ENCODE measurements at regions not wholly inside any gene's neighbourhood (a gene's known extent, or its start where the extent isn't known, plus 50 kb on each side); places are given as distances from the start of the nearest gene placed in this dataset.
"Not testable (repeated sequence)": the region's sequence is repeated elsewhere in the genome, so short reads cannot be mapped to it uniquely, and the experiment has no call there.

DNA sequence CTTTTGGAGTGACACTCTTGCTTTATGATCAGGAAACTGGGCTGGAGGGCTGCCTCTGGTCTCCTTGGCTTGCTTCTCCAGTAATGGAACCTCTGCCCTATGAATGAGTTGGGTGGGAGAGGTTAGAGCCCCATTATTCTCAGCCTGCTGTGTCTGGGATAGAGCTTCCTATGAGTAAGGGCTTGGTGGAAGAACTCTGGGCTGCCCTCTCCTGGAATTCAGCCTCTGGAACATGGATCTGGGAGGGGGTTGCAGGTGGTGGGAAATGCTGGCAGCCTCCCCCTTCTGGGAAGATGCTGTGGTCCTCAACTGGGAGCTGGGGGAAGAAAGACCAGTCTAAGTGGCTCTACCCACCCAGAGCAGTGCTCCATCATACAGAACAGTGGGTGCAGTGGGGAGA is 81.8 kb upstream of the SYN3 start:
- DNase-seq, result no peak

GRCh38 chr22:33138333-33138732 is 80.2 kb upstream of the SYN3 start:
- not testable (repeated sequence) for DNase-seq

DNA sequence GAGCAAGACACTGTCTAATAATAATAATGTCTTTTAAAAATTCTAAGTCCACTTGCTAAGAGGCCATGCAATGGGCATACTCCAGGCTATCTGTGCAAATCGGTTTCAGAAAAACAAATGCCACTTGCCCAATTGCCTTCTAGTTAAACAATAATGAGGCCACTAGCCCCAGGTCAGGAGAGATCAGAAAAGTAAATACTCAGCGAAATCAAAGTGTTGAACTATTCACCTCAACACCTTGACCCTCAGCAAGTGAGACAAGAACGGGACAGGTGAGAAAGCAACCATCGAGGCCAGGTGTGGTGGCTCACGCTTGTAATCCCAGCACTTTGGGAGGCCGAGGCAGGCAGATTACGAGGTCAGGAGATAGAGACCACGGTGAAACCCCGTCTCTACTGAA is 72.3 kb upstream of the SYN3 start:
- DNase-seq, result no peak

DNA sequence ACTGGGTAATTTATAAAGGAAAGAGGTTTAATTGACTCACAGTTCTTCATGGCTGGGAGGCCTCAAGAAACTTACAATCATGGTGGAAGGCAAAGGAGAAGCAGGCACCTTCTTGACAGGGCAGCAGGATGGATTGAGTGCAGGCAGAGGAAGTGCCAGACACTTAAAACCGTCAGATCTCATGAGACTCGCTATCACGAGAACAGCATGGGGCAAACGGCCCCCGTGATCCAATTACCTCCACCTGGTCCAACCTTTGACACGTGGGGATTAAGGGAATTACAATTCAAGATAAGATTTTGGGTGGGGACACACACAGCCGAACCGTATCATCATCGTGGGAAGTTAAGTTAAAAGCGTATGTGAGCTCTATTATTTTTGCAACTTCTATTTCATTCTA is 71.4 kb upstream of the SYN3 start:
- DNase-seq, result no peak

GRCh38 chr22:33126881-33127280 is 68.7 kb upstream of the SYN3 start:
- DNase-seq, result no peak

- DNase-seq, result no peak
Measured at GRCh38 chr22:33124471-33124870, 66.3 kb upstream of the SYN3 start.

- DNase-seq, result not testable (repeated sequence)
Measured at GRCh38 chr22:33122439-33122838, 64.3 kb upstream of the SYN3 start.

DNA sequence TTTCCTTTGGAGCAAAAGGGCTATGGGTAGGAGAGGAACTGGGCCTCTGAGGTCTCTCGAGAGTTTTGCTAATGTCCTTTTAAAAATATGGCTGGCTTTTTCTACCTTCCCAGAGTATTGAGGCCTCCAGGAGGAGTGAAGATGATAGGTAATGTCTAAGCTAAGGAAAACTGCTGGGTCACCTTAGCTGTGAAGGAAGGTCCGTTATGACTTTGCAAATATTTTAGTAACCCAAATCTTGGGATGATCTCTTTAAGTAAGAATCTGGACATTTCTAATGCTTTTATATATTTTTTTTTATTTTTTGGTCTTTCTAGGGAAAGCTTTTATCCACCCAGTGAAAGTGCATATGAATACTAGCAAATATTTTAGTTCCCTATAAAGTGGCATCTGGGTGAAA is 60.9 kb upstream of the SYN3 start:
- DNase-seq, result no peak

- DNase-seq, result no peak
Measured at GRCh38 chr22:33117821-33118220, 59.6 kb upstream of the SYN3 start.

GRCh38 chr22:33116841-33117547 is 58.8 kb upstream of the SYN3 start:
- DNase-seq, result no peak

- no peak for DNase-seq
Measured at GRCh38 chr22:33114565-33114964, 56.4 kb upstream of the SYN3 start.

DNA sequence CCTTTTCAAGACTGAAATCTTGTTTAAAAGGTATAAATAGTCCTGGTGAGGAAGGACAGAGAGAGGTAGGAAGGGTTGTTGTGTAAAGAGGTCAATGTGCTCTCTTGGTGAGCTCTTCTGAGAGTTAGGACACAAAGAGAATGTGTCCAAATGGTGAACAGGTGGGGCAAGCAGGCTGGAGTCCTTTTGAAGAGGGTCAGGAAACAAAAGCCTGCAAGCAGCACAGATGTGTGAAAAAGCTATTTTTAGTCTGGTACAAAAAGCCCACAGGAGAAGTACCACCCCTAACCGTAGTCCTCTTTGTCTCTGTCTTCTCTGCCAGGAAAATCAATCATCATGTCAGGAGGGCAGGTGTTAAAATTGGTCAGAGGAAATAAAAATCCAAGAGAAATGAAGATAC is 54.4 kb upstream of the SYN3 start:
- no peak for DNase-seq

GRCh38 chr22:33111491-33111890 is 53.3 kb upstream of the SYN3 start:
- DNase-seq, result no peak

- no peak for DNase-seq
Measured at GRCh38 chr22:33110562-33111163, 52.5 kb upstream of the SYN3 start.

DNA sequence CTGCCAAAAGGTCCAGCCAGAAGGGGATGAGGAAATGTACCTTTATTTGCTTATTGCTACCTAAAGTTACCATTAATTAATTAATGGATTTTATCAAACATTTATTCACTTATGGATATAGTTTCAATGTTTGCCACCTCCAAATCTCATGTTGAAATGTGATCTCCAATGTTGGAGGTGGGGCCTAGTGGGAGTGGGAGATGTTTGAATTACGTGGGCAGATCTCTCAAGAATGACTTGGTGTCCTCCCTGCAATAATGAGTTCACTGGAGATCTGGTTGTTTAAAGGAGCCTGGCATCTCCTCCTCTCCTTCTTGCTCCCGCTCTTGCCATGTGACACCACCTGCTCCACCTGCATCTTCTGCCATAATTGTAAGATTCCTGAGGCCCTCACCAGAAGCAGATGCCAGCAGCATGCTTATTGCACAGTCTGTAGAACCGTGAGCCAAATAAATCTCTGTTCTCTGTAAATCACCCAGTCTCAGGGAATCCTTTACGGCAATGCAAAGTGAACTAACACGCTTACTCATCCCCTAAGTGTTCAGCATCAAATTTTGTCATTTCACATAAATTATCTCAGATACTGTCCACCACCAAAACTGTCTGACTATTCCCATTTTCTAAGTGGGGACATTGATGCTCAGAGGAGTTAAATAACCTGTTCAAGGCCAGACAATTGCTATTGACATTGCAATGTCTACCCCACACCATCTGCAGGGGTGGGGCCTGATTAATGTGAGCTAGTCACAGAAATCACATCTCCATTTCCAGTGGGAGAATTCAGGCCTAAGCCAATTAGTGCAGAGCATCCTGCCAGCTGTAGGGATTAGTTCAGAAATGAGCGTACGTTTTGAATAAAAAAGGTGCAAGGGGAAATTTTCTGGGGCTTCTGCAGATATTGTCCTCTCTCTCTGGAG is 51.6 kb upstream of the SYN3 start:
- DNase-seq, result no peak

GRCh38 chr22:33108037-33108436 is 49.9 kb upstream of the SYN3 start:
- DNase-seq, result no peak

All from activated CD4-positive, alpha-beta T cell treated with anti-CD3 and anti-CD28 coated beads, Interleukin-2, Interleukin-6, amounts not matched to agents 100 ng/mL and 50 ng/mL, durations not matched to agents 16 hours and 8 hours (primary cell).